ENCODE measurements at regions not wholly inside any gene's neighbourhood (a gene's known extent, or its start where the extent isn't known, plus 50 kb on each side); places are given as distances from the start of the nearest gene placed in this dataset.

DNA sequence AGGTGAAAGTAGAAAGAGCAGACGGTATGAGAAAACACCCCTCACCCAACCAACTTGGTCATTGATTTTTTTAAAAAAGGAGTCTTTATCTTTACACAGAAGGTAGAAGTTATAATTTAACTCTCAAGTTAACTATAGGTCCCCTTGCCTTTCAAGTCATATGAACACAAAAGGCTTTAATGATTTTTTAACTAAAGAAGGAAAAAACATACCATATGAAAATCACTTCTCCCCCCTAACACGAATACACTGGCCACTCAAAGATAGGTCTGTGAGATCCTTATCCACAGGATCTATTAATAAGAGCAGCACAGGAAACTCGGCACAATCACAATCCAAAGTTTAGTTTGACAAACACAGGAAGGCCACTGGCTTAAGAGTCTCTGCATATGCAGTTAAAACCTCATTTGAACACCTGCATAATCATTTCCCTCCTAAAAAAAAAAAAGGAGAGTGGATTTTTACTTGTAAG, 138.0 kb downstream of the ENC1 start:
- intact Hi-C loops (cut with DNase I): loop anchor here in 1 of 10 donors (10.0 kb wide), 1 partner anchor 118 kb away; no protein-coding TSS in a partner anchor

DNA sequence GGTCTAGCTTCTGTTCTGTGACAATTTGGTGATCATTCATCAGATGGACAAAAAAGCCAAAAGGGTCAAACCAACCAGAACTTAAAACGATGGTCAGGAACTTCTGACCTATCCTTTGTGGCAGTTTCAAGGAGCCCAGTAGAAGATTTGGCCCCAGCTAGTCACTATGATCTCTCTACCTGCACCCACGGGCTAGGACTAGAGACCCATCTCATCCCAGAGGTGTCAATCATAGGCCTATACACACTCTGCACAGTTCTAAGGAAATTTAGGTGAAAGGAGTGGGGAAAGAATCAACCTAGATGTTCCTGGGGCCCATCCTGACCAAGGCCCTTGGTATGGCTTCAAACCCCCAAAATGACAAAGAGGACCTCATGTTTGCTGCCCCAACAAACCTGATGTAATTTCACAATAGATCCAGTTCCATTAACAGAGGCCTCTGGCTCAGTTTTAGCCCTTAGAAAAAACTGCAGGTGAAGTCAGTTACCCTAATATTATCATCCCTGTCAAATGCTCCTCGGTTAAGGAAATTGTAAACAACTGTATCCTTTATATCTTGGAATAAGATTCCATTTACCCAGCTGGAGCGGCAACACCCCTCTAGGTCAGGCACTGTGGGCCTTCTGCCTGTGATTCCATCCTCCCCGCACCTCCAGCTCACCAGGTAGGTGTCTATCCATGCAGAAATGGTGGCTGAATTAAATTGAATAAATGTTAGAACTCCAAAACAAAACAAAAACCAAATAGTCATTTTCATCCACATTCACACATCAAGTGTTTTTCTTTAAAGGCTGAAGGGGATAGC, 138.7 kb downstream of the ENC1 start:
- Histone ChIP-seq H3K27me3 (no peaks in the 10 kb centered on the region), H3K9me3 (no peaks in the 10 kb centered on the region), H3K27ac (peak overlapping the region in 3 of 12 donors; percentile 13 to 45 (median 41)), H3K4me1 (peaks cover 0 to 23% (median 3%) of the 10 kb centered on the region in 12 donors), H3K36me3 (no peaks in the 10 kb centered on the region), H3K4me3 (no peak overlapping the region)
- DNase-seq: no peak
- WGBS, 4 donors: 73 to 82% (median 75%) methylated on average over 5 of the region's 5 CpGs
- TF ChIP-seq POLR2A (IDR thresholded peaks at IDR 0.05): no peak
- TF ChIP-seq, protein P1, sequence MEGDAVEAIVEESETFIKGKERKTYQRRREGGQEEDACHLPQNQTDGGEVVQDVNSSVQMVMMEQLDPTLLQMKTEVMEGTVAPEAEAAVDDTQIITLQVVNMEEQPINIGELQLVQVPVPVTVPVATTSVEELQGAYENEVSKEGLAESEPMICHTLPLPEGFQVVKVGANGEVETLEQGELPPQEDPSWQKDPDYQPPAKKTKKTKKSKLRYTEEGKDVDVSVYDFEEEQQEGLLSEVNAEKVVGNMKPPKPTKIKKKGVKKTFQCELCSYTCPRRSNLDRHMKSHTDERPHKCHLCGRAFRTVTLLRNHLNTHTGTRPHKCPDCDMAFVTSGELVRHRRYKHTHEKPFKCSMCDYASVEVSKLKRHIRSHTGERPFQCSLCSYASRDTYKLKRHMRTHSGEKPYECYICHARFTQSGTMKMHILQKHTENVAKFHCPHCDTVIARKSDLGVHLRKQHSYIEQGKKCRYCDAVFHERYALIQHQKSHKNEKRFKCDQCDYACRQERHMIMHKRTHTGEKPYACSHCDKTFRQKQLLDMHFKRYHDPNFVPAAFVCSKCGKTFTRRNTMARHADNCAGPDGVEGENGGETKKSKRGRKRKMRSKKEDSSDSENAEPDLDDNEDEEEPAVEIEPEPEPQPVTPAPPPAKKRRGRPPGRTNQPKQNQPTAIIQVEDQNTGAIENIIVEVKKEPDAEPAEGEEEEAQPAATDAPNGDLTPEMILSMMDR (IDR thresholded peaks at IDR 0.05): no peak
- ATAC-seq: no peak
- intact Hi-C loops (cut with DNase I): loop anchor here in 1 of 10 donors (10.0 kb wide), 1 partner anchor 117 kb away; no protein-coding TSS in a partner anchor

More for the DNA sequence above, 138.0 kb downstream of the ENC1 start:
- Histone ChIP-seq H3K4me1 (peaks cover 0 to 23% (median 3%) of the 10 kb centered on the region in 12 donors), H3K4me3 (no peak overlapping the region), H3K27me3 (no peaks in the 10 kb centered on the region), H3K9me3 (no peaks in the 10 kb centered on the region), H3K36me3 (no peaks in the 10 kb centered on the region), H3K27ac (peak overlapping the region in 3 of 12 donors; percentile 13 to 45 (median 41))
- TF ChIP-seq, protein P1 (IDR thresholded peaks at IDR 0.05): no peak
- no peak for TF ChIP-seq POLR2A (IDR thresholded peaks at IDR 0.05)
- peak in 1 of 5 donors; percentile 24 for DNase-seq
- peak in 2 of 4 donors; percentile 53 to 88 for ATAC-seq
- 49 to 57% (median 54%) methylated on average over 3 of the region's 3 CpGs for WGBS, 4 donors

- Histone ChIP-seq H3K27ac (no peak overlapping the region), H3K9me3 (no peaks in the 10 kb centered on the region), H3K4me3 (no peak overlapping the region), H3K36me3 (no peaks in the 10 kb centered on the region), H3K27me3 (no peaks in the 10 kb centered on the region), H3K4me1 (peaks cover 0 to 23% (median 3%) of the 10 kb centered on the region in 12 donors)
- TF ChIP-seq POLR2A (IDR thresholded peaks at IDR 0.05): no peak
- TF ChIP-seq, protein P1 (IDR thresholded peaks at IDR 0.05): no peak
- ATAC-seq (no peak), DNase-seq (no peak)
- intact Hi-C loops (cut with DNase I): loop anchor here in 1 of 10 donors (10.0 kb wide), 1 partner anchor 116 kb away; no protein-coding TSS in a partner anchor
- WGBS, 4 donors: 80 to 83% (median 81%) methylated on average over 9 of the region's 9 CpGs
These were observed 140.2 kb downstream of the ENC1 start for GRCh38 chr5:74500110-74500917.
